HG02884 (cell line): ENCODE measurements at regions not wholly inside any gene's neighbourhood (a gene's known extent, or its start where the extent isn't known, plus 50 kb on each side); places are given as distances from the start of the nearest gene placed in this dataset.
"Not testable (repeated sequence)": the region's sequence is repeated elsewhere in the genome, so short reads cannot be mapped to it uniquely, and the experiment has no call there.

Experiments used
- ATAC-seq: cut with Tn5 transposase; IDR thresholded peaks from one replicate; pipeline ENCODE4 v1.9.1; 2021; ENCODE audit warnings: mild to moderate bottlenecking, moderate library complexity; ENCODE audit not compliant: unreplicated experiment

DNA sequence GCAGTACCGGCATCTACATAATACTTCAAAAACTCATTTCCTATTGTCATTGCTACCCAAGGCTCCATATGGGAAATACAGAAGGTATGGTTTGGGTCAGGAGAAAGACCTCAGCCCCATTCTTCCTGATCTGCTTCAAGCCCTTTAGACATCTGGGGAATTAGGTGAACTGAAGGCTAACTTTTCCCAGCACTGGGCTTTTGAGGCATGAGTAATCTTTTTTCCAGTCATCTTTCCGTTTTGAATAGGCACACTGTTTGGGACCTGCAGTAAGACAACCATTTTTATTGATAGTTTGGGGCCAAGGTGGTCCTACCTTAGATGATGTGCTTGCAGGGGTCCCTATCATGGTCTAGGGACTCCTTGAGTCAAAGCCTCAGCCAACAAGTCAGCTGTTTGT, 198.4 kb downstream of the HAO1 start:
- no peak for ATAC-seq

DNA sequence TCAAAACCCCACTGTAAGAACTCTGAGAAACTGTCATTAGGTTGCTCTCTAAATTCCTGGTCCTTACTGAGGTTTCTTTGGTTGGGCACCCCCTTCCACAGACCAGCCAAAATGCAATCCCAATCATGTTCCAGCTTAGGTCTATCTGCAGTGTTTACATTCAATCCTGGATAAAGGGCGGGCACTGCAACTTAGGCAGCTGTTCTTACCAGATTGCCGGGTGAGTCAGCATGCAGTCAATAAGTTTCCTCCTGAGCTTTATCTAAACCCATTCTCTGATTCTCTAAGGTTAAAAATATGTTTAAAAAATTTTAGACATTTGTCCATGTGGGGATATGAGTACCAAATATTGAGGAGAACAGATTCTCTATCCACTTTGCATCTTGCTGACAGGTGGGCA, 197.8 kb downstream of the HAO1 start:
- no peak for ATAC-seq

DNA sequence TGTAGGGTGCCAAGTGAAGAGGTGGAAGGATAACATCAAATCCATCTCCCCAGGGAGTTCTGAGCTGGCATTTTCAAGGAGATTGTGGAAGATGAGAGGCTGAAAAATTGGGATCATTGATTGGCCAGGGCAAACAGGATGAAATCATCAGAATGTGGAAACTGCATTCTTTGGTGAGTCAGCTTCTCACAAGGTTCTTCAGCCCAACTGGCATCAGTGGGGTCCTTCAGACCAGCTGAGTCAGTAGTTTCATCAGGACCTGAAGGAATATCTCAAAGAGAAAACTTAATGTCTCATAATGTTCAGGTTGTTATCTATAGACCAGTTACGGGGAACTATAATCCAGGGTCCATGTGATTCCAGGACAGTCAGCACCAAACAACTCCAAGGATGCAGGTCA, 195.8 kb downstream of the HAO1 start:
- ATAC-seq = no peak

DNA sequence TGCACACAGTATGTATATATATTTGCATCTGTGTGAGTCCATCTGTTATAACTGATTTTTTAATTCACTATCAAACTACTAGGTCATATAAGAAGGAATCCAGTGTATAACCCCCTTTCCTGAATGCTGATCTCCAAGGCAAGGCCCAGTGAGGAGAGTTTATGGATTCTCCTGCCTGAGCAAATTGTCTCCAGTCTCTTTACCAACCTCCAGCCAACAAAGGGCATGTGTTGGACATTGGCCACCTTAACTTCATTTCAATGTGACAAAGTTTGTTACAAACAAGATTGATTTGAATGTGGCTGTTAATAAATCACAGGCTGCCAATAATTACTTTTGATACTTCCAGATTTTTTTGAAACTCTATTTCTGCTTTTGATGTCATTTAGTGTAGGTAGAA, 191.6 kb downstream of the HAO1 start:
- ATAC-seq = no peak

DNA sequence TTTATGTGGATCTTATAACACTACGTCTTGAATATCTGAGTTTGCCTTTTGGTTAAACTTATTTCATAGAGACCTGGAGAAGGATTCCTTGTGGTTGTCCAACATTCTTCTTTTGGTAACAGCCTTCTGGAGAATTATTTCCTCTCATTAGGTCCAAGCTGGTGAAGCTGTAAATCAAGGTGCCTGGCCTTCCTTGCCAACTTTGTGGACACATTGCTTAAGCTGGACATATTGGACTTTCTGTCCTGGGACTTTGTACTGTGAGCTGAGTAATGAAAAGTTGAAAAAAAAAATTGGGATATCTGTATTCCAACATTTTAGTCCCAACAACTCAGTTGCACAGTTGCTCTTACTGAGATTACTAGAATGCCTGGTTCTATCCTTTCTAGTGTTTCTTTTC, 186.2 kb downstream of the HAO1 start:
- ATAC-seq = no peak

DNA sequence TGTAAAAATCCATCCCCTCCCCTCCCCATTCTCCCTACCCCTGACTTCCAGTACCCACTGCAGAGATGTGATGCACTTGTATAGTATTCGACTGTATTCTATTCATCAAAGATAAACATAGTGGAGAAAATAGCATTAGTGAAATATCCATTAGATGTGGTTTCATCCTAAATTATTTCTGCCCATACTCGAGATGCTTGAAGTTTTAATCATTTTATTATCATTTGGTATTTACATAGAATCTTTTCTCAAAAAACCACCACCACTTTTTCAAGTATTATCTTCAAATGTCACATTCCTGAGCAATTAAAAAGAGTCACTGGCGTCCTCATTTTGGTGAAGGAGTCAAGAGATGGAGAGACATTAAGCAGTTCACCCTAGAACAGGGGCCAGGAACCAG, 181.9 kb downstream of the HAO1 start:
- no peak for ATAC-seq

DNA sequence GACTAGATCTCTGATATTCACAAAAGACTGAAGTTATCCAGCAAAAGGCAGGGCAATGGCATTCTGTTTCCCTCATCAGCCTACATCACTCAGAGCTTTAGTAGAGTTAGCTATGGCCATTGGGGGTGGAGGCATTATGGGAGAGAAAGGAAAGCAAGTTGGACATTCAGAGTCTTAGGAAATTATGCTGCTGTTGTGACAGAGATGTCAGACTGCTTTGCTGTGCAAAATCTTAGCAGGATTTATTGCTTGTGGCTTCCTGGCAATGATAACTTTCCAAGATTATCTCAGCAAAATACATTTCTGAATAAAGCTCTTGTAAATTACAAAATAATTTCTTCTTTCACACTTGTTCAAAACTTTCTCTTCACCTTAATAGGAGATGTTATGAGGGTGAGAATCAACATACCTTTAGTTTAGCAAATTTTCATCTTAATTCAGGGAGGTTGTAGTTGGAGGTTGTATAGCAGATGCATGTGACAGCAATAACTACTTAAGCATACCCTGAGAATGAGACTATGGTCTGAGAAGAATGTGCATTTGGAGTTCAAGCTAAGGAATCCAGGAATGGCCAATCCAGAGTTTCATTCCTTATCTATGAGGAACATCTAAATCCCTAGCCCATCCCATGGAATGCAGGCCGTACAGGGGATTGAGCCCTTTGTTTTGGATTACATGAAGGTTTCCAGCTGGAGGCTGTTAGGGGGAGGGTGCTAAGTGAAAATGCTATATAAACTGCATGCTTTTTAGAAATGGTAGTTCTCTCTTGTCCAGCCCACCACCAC, 179.8 kb downstream of the HAO1 start:
- ATAC-seq = no peak

DNA sequence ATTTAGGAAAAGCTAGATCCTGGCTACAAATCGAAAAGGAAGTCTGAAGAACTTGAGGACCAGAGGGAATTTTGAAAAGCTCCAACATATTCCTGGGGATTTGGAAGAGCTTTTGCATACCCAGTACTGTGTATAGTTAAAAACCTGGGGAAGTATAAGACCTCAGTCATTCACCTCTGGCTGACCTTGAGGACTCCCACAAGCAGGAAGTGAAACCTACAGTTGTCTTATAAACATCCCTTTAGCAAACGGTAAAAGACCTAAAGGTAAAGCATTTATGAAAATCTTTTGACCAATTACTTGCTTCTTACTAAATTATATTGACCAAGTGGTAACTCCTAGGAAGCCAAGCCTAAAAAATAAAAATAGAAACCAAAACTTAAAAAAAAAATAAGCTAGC, 175.0 kb downstream of the HAO1 start:
- ATAC-seq = peak; percentile 78

DNA sequence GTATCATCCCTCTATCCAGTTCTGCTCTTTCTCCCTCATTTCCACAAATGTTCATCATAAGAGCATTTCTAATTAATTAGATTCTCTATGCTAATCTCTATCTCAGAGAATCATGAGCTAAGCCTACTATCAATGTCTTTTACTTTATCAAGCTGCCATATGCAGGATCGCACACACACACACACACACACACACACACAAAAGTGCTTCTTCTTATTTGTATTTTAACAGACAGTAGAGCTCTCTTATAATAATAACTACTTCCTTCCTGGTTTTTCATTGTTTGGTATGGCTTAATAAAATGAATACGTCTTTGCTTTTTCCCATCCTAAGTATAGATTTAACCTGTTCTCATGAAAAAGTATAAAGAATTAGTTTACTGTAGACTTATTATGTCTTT, 170.2 kb downstream of the HAO1 start:
- no peak for ATAC-seq

DNA sequence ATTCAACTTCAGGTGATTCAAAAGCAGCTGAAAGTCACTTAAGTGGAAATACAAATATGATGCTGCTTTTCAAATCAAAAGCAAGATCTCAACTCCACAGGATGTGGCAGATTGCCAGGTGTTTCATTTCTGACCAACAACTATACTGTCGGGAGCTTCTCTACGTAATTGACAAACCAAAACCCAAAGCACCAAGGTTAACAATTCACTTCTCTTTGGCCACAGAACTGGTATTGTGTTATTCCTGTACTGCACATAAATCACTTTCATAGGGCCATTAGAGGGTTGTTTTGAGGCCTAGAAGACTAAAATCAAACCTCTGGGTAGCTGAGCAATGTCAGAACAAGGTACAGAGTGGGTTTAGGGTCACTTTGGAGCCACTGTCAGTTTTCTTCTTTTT, 169.7 kb downstream of the HAO1 start:
- ATAC-seq = peak; percentile 93

DNA sequence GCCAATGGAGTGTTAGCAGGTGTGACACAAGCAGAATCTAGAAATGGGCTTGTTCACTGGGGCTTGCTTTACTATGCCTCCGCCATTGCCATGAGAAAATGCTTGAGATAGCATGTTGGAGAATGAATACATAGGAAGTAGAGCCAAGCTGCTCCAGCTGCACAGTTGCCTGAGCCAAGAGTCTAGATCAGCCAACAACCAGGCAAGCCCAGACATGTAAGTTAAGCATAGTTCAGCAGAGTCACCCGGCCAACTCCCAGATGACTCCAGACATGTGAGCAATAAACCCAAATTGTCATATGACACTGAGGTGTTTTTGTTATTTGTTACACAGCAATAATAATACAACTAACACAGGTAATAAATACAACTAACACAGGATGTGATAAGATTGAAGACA, 167.9 kb downstream of the HAO1 start:
- no peak for ATAC-seq

DNA sequence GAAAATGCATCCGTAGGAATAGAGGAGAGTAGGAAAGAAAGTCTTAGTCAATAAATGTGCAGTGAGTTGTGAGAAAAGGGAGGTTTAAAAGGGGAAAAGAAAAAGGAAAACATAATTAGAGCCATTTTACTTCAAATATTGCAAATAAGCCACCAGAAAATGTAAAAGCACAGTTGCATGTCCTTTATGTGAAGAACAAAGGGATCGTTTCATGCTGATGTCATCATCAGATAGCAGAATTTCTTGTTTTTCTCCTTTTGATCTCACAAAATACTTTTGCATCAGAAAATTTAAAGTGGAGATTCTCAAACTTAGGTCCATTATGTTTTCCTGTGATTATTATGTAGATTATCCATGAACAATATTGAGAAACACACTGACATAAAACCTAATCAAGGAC, 166.7 kb downstream of the HAO1 start:
- no peak for ATAC-seq

DNA sequence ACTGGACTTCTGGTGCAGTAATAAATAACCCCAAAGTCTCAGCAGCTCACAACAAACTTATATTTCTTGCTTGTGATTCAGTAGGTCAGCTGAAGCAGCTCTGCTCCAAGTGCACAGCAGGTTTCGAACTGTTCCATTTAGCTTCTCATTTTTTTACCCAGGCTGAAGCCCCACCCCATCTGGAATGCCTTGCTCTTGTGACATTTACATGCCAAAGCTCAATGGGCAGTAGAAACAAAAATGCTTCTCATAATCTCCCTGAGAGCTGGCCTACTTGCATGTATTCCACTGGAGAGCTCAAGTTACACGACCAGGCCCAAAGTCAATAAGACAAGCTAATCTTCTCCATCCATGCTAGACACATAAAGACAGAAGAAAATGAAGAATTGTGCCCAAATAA, 165.2 kb downstream of the HAO1 start:
- no peak for ATAC-seq

DNA sequence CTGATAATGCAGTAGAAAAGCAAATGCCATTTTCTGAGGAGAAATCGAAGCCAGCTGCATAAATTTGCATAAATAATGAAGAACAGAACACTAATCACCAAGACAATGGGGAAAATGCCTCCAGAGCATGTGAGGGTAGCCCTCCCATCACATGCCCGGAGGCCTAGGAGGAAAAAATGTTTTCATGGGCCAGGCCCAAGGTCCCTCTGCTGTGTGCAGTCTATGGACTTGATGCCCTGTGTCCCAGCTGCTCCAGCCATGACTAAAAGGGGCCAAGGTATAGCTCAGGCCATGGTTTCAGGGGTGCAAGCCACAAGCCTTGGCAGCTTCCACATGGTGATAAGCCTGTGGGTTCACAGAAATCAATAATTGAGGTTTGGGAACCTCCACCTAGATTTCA, 164.1 kb downstream of the HAO1 start:
- ATAC-seq = no peak

DNA sequence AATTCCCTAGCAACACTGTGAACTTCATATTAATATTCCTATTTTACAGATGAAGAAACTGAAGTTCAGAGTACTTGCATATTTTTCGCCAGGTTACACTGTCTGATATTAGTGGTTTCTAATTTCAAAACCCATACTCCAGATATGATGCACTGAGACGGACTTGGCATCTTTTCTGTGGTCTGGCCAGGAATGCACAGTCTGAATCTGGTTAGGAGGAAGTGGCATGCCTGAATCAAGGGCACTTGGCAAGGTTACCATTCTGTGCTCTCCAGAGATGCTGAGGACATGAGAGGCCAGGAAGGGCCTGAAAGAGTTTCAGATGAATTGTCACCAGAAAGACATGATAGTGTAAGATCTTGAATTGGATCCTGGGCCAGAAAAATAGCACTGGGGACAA, 150.1 kb downstream of the HAO1 start:
- ATAC-seq = no peak

DNA sequence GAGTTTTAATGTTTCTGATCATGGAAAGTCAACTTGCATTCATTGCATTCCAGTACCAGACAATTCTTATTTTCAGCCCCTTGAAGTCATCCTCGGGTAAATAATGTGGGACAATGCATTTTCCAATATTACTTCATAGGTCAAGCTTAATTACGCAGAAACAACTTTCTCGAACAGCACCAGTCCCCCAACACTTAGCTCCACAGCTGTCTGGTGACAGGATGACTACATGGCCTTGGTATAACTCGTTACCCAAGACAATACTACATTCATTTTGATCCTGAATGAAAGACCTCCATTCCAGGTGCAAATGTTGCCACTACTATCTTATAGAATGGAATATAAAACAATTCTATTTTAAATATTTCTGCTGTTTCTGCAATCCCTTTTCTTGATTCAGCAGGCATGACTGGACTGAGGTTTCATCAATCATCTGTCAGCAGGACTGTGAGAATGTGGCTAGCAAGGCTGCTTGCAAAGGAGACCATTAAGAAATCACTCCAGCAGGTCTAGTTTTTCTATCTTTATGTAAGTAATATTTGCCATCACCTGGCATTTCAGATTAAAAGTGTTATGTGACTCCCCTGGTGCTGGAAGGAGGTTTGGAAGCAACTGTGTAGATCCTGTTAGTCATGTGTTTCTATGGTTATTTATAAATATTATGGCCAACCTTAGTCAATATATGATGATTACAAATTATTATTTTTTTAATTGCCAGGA, 147.9 kb downstream of the HAO1 start:
- ATAC-seq = no peak

DNA sequence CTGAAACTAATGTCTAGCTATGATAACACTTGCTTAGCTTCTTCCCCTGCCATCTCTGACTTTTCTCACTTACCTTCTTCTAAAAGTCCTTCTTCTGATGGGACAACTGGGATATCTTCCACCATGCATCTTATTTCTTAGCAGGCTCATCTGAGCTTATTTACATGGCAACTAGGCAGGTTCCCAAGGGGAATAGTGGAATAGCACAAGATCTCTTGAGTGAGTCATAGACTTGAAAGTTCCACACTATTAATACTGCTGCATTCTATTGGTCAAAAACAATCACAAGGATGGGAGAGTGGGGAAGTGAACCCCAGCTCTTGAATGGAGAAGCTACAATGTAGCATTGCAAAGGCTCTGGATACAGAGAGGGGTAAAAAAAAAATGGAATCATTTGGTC, 142.1 kb downstream of the HAO1 start:
- no peak for ATAC-seq

DNA sequence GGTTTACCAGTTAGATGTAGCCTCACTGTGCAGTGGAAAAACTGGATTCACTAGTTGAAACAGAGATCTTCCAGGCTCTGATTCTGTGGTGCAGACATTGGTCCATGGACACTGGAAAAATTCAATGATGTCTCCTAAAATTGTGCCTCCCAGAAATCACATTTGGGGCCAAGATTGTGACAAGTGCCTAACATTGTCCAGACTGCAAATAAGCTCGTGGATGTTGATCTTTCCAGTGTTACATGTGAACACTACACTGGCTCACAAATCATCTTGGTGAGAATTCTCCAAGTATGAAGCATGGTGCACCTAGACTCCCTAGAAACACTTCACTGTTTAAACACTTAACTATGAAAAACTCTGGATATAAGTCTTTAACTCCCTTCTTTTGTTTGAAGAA, 140.4 kb downstream of the HAO1 start:
- no peak for ATAC-seq

DNA sequence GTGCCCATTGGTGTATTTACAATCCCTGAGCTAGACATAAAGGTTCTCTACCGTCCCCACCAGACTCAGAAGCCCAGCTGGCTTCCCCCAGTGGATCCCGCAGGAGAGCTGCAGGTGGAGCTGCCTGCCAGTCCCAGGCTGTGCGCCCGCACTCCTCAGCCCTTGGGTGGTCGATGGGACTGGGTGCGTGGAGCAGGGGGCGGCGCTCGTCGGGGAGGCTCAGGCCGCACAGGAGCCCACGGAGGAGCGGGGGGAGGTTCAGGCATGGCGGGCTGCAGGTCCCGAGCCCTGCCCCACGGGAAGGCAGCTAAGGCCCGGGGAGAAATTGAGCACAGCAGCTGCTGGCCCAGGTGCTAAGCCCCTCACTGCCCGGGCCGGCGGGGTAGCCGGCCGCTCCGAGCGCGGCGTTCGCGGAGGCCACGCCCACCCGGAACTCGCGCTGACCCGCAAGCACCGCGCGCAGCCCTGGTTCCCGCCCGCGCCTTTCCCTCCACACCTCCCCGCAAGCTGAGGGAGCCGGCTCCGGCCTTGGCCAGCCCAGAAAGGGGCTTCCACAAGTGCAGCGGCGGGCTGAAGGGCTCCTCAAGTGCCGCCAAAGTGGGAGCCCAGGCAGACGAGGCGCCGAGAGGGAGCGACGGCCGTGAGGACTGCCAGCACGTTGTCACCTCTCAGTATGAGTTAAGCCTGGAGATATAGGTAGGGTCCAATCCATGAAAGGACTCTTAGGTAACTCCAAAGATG, 136.7 kb downstream of the HAO1 start:
- ATAC-seq = not testable (repeated sequence)

DNA sequence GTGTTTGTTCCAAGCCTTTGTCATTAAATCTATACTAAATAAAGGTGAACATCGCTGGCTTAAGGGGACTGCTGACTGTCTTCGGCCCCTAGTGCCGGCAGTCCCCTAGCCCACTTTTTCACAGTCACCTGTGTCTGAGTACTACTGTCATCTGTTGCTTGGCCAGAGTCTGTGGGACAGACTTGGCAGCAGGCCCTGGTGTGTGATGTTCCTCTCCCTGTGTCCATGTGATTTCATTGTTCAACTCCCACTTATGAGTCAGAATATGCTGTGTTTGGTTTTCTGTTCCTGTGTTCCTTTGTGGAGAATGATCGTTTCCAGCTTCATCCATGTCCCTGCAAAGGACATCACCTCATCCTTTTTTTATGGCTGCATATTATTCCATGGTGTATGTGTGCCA, 133.4 kb downstream of the HAO1 start:
- no peak for ATAC-seq

DNA sequence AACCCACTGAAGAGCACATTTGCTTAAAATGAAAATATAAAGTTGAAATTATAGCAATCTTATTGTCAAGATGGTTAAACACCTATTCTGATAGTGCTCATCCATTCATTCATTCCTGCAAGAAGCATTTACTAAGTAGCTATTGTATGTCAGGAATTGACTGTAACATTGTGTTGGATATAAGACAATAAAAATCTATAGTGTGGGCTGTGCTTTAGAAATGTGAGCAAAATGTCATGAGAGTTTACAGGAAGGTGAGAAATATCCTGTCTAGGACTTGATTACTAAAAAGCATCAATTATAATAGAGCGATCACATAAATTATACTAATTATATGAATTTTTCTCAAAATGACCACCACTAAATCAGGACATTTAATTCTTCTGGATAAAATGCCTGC, 123.0 kb downstream of the HAO1 start:
- no peak for ATAC-seq

DNA sequence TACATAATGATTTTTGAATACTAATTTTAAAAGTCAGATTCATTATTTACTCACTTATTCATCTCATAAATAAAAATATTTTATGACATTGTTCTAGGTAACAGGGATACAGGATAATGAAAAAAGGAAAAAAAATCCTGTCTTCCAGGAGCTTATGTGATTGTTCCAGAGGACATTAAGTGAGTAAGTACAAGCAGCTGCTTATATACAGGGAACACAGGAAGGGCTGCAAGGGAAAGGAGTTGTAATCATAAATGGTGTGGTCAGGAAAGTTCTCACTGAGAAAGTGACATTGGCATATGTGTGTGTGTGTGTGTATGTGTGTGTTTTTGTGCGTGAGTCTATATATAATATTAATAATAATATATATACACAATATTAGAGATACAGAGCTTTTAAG, 121.8 kb downstream of the HAO1 start:
- ATAC-seq = no peak
